Choroid plexus epithelial cell (primary cell): ENCODE measurements at regions not wholly inside any gene's neighbourhood (a gene's known extent, or its start where the extent isn't known, plus 50 kb on each side); places are given as distances from the start of the nearest gene placed in this dataset.

Source experiments
- DNase-seq: peaks from one replicate; pipeline ENCODE4 v3.0.0-alpha.2; 2010; ENCODE audit warnings: low read depth
- H3K4me3 ChIP-seq: 2 replicates; pipeline ENCODE4 v1.5.1; 2011; ENCODE audit warnings: low read depth, mild to moderate bottlenecking, control low read depth, low read length, moderate library complexity
- TF ChIP-seq, protein P1 (sequence below): conservative IDR thresholded peaks from 2 replicates; pipeline ENCODE4 v1.5.1; 2011; ENCODE audit warnings: low read depth, mild to moderate bottlenecking, control low read depth, inconsistent platforms, low read length, moderate library complexity

- DNase-seq: no peak
- TF ChIP-seq, protein P1, sequence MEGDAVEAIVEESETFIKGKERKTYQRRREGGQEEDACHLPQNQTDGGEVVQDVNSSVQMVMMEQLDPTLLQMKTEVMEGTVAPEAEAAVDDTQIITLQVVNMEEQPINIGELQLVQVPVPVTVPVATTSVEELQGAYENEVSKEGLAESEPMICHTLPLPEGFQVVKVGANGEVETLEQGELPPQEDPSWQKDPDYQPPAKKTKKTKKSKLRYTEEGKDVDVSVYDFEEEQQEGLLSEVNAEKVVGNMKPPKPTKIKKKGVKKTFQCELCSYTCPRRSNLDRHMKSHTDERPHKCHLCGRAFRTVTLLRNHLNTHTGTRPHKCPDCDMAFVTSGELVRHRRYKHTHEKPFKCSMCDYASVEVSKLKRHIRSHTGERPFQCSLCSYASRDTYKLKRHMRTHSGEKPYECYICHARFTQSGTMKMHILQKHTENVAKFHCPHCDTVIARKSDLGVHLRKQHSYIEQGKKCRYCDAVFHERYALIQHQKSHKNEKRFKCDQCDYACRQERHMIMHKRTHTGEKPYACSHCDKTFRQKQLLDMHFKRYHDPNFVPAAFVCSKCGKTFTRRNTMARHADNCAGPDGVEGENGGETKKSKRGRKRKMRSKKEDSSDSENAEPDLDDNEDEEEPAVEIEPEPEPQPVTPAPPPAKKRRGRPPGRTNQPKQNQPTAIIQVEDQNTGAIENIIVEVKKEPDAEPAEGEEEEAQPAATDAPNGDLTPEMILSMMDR: no peak
- H3K4me3 ChIP-seq: no peak overlapping the region
Measured at GRCh38 chr9:24359046-24359445, 186.7 kb downstream of the IZUMO3 start.

DNA sequence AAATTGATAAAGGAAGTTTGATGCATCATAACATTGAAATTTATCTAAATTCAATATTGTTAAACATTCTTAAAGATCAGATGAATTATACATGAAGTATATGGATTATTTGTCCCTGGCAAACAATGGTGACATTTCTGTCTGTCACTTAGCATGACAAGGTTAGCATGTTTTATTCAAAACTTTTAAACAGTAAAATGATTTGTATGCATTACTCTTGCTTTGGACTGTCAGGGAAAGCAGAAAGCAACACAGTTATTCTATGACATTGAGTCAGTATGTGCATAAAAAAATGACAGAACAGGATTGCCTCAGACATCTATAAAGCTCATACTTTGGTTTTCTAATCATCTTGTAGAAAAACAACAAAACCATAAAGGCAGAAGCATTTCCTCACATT is 193.7 kb downstream of the IZUMO3 start:
- TF ChIP-seq, protein P1: no peak
- DNase-seq: no peak
- H3K4me3 ChIP-seq: no peak overlapping the region

DNA sequence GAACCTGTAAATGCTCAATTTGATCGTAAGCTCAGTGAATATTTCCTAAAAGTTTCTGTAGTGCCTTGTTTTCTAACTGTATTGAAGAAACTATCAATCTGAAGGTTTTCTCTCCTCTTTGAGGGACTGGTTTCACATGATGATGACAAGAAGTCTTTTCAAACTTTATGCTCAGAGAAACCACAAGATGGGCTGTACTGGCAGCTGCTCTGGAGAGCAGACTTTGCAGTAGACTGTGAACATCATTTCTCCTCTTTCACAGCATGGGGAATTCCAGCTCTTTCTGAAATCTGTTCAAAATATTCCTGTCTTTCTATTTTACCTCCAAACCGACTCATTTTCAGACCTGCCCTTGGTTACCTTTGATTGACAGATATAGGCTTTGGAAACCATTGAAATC is 194.4 kb downstream of the IZUMO3 start:
- TF ChIP-seq, protein P1: no peak
- DNase-seq: no peak
- no peak overlapping the region for H3K4me3 ChIP-seq

DNA sequence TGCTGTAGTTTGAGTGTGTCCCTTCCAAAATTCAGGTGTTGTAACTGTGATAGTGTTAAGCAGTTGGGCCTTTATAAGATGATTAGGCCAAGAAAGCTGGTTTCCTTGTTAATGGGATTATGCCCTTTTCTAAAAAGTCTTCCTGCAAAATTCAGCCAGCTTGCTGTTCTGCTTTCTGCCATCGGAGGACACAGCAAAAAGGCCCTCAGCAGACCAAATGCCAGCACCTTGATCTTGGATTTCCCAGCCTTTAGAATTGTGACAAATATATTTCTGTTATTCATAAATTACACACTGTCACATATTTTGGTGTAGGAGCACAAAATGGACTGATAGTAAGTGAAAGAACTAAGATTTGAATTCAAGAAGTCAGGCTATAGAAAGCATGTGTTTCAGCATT is 203.2 kb downstream of the IZUMO3 start:
- no peak for DNase-seq
- H3K4me3 ChIP-seq: no peak overlapping the region
- TF ChIP-seq, protein P1: no peak

GRCh38 chr9:24333629-24334028 is 212.1 kb downstream of the IZUMO3 start:
- DNase-seq: no peak
- TF ChIP-seq, protein P1: no peak
- H3K4me3 ChIP-seq: no peak overlapping the region

DNA sequence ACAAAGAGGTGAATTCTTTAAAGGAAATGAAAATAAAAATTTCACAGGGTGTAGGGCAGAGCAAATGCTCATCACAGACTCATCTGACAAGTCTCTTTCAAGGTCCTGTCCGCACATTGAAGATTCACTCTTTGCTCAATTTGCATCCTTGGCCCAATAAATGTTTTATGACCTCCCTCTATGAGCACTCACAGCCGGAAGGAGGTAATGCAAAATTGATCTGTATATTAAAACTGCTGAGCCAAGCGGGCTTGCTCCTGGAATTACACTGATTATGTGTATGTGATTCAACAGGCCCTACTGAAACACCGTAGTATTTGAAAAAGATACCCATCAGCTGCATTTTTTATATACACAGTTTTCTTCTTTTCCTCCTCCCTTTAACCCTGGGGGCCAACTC is 246.8 kb downstream of the IZUMO3 start:
- no peak for DNase-seq
- TF ChIP-seq, protein P1: no peak
- no peak overlapping the region for H3K4me3 ChIP-seq

GRCh38 chr9:24297931-24298330 is 247.8 kb downstream of the IZUMO3 start:
- no peak for DNase-seq
- H3K4me3 ChIP-seq: no peak overlapping the region
- TF ChIP-seq, protein P1: no peak
